Skeletal muscle tissue (tissue), 3 donors: ENCODE measurements at regions not wholly inside any gene's neighbourhood (a gene's known extent, or its start where the extent isn't known, plus 50 kb on each side); places are given as distances from the start of the nearest gene placed in this dataset.
"Not testable (repeated sequence)": the region's sequence is repeated elsewhere in the genome, so short reads cannot be mapped to it uniquely, and the experiment has no call there.

ENCODE experiments used
- H3K27ac ChIP-seq: one replicate; pipeline ENCODE4 v1.7.0; 2013; ENCODE audit warnings: mild to moderate bottlenecking, low read depth, low read length, inconsistent platforms
- H3K27me3 ChIP-seq, 3 donors: one replicate each; pipeline ENCODE4 v1.7.0; 2013; ENCODE audit warnings: low read length in 3 of 3; ENCODE audit not compliant: control insufficient read depth in 3 of 3, insufficient read depth in 3 of 3
- H3K36me3 ChIP-seq, 3 donors: one replicate each; pipeline ENCODE4 v1.7.0; 2013; ENCODE audit warnings: low read length in 3 of 3; ENCODE audit not compliant: control insufficient read depth in 3 of 3, insufficient read depth in 3 of 3
- H3K4me1 ChIP-seq, 3 donors: one replicate each; pipeline ENCODE4 v1.7.0; 2013; ENCODE audit warnings: low read length in 3 of 3, mild to moderate bottlenecking in 3 of 3; ENCODE audit not compliant: control insufficient read depth in 3 of 3, insufficient read depth in 3 of 3
- H3K4me3 ChIP-seq, 3 donors: one replicate each; pipeline ENCODE4 v1.7.0; 2013; ENCODE audit warnings: low read length in 3 of 3
- H3K9ac ChIP-seq, 3 donors: one replicate each; pipeline ENCODE4 v1.7.0; 2013; ENCODE audit warnings: low read length in 3 of 3, mild to moderate bottlenecking in 3 of 3, moderate library complexity in 2 of 3, low read depth in 1 of 3
- H3K9me3 ChIP-seq, 3 donors: one replicate each; pipeline ENCODE4 v1.7.0; 2013; ENCODE audit warnings: low read length in 3 of 3; ENCODE audit not compliant: control insufficient read depth in 3 of 3
- donor health status: Osteomylitis.

DNA sequence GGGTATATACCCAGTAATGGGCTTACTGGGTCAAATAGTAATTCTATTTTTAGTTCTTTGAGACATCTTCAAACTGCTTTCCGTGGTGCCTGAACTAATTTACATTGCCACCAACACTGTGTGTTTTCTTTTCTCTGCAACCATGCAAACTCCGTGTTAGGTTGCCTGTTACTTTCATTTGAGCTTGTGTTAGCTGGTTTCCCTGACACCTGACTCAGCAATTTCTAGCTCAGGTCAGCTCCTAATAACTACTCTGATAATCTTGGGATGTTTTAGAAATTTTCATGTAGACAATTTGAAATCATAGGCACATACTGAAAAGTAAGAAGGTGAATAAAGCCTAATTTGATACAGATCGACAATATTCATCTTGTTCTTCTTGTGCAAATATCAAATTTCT, 132.3 kb downstream of the ADCYAP1 start:
- H3K27ac ChIP-seq, result no peak overlapping the region

GRCh38 chr18:1037776-1038175, 133.1 kb downstream of the ADCYAP1 start:
- no peak overlapping the region for H3K4me3 ChIP-seq
- no peak overlapping the region for H3K27ac ChIP-seq
- no peak overlapping the region for H3K9ac ChIP-seq
- no peaks in the 10 kb centered on the region for H3K9me3 ChIP-seq
- H3K4me1 ChIP-seq, result no peaks in the 10 kb centered on the region
- H3K36me3 ChIP-seq, result no peaks in the 10 kb centered on the region
- no peaks in the 10 kb centered on the region for H3K27me3 ChIP-seq

More for the DNA sequence above, 132.3 kb downstream of the ADCYAP1 start:
- H3K36me3 ChIP-seq, result no peaks in the 10 kb centered on the region
- H3K9ac ChIP-seq, result no peak overlapping the region
- no peaks in the 10 kb centered on the region for H3K27me3 ChIP-seq
- H3K4me1 ChIP-seq, result no peaks in the 10 kb centered on the region
- no peak overlapping the region for H3K4me3 ChIP-seq
- H3K9me3 ChIP-seq, result no peaks in the 10 kb centered on the region

- no peaks in the 10 kb centered on the region for H3K36me3 ChIP-seq
- no peaks in the 10 kb centered on the region for H3K4me1 ChIP-seq
- no peaks in the 10 kb centered on the region for H3K27me3 ChIP-seq
- H3K9me3 ChIP-seq, result no peaks in the 10 kb centered on the region
- no peak overlapping the region for H3K27ac ChIP-seq
- no peak overlapping the region for H3K9ac ChIP-seq
- H3K4me3 ChIP-seq, result no peak overlapping the region
Measured at GRCh38 chr18:1039421-1039820, 134.8 kb downstream of the ADCYAP1 start.

GRCh38 chr18:1043039-1043438, 138.4 kb downstream of the ADCYAP1 start:
- H3K4me1 ChIP-seq, H3K9ac ChIP-seq, H3K27me3 ChIP-seq, H3K9me3 ChIP-seq, H3K4me3 ChIP-seq, H3K36me3 ChIP-seq, H3K27ac ChIP-seq: not testable (repeated sequence)

DNA sequence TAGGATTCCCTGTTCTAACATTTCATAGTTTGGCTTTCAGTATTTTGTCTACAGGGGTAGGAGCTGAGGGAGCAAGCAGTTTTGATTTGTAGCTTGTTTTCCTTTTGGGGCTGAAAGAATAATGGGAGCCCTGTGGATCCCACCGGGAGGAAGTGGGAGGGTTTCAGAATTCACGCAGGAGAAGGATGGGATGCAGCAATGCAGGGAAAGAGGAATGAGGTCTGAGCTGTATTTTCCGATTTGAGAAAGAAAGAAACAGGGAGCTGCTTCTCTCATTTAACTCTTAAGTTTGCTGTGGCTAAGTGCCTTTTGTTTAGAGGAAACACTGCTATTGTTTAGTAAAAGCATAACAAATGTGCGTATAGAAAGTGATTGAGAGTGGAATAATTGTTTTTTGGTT, 141.0 kb downstream of the ADCYAP1 start:
- Histone ChIP-seq H3K36me3 (no peaks in the 10 kb centered on the region), H3K9me3 (no peaks in the 10 kb centered on the region), H3K27me3 (no peaks in the 10 kb centered on the region), H3K4me1 (no peaks in the 10 kb centered on the region), H3K27ac (no peak overlapping the region), H3K9ac (no peak overlapping the region), H3K4me3 (no peak overlapping the region)

GRCh38 chr18:1047406-1047805, 142.7 kb downstream of the ADCYAP1 start:
- H3K9me3 ChIP-seq, result peaks cover 0 to 2% (median 0%) of the 10 kb centered on the region in 3 donors
- H3K27ac ChIP-seq, result no peak overlapping the region
- H3K9ac ChIP-seq, result no peak overlapping the region

GRCh38 chr18:1048032-1048431, 143.4 kb downstream of the ADCYAP1 start:
- Histone ChIP-seq H3K36me3 (no peaks in the 10 kb centered on the region), H3K9ac (no peak overlapping the region), H3K4me3 (no peak overlapping the region), H3K27me3 (no peaks in the 10 kb centered on the region), H3K4me1 (no peaks in the 10 kb centered on the region), H3K9me3 (peaks cover 0 to 2% (median 0%) of the 10 kb centered on the region in 3 donors), H3K27ac (no peak overlapping the region)

More at GRCh38 chr18:1047406-1047805, 142.7 kb downstream of the ADCYAP1 start:
- no peak overlapping the region for H3K4me3 ChIP-seq
- no peaks in the 10 kb centered on the region for H3K36me3 ChIP-seq
- H3K27me3 ChIP-seq, result no peaks in the 10 kb centered on the region
- no peaks in the 10 kb centered on the region for H3K4me1 ChIP-seq

DNA sequence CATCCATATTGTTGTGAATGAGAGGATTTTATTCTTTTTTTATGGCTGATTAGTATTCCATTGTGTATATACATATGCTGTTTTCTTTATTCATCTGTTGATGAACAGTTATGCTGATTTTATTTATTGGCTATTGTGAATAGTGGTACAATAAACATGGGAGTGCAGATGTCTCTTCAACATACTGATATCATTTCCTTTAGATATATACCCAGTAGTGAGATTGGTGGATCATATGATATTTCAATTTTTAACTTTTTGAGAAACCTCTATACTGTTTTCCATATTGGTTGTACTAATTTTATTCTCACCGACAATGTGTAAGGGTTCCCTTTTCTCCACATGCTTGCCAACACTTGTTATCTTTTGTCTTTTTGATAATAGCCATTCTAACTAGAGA, 144.5 kb downstream of the ADCYAP1 start:
- Histone ChIP-seq H3K27me3 (no peaks in the 10 kb centered on the region), H3K27ac (no peak overlapping the region), H3K9me3 (peaks cover 0 to 2% (median 0%) of the 10 kb centered on the region in 3 donors), H3K4me1 (no peaks in the 10 kb centered on the region), H3K36me3 (no peaks in the 10 kb centered on the region), H3K9ac (no peak overlapping the region), H3K4me3 (no peak overlapping the region)

GRCh38 chr18:1050012-1050657, 145.5 kb downstream of the ADCYAP1 start:
- peaks cover 0 to 2% (median 0%) of the 10 kb centered on the region in 3 donors for H3K9me3 ChIP-seq
- no peak overlapping the region for H3K4me3 ChIP-seq
- no peak overlapping the region for H3K9ac ChIP-seq
- no peaks in the 10 kb centered on the region for H3K4me1 ChIP-seq
- H3K27ac ChIP-seq, result no peak overlapping the region
- H3K27me3 ChIP-seq, result no peaks in the 10 kb centered on the region
- no peaks in the 10 kb centered on the region for H3K36me3 ChIP-seq

DNA sequence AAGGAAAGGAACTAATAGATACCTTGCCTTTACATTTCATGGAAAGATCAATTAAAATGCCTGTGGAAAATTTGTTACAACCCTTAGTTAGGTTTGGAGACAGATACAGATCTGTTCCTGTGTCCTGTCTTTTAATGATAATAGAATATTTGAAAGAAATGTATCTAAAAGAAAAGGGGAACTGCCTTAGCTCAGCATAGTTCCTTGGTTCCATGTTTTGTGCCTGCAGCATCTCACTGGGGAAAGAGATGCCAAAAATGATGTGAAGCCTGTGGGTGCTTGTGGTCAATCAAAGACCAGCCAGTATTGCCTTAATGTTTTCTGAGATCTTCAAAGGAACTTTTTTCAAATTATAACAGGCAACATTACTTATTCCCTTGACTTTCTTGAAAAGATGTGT, 147.6 kb downstream of the ADCYAP1 start:
- H3K27ac ChIP-seq, result no peak overlapping the region
- no peaks in the 10 kb centered on the region for H3K27me3 ChIP-seq
- H3K36me3 ChIP-seq, result no peaks in the 10 kb centered on the region
- no peaks in the 10 kb centered on the region for H3K4me1 ChIP-seq
- H3K9ac ChIP-seq, result no peak overlapping the region
- no peak overlapping the region for H3K4me3 ChIP-seq
- peaks cover 0 to 4% (median 2%) of the 10 kb centered on the region in 3 donors for H3K9me3 ChIP-seq
